HG03469 (cell line): ENCODE measurements at regions not wholly inside any gene's neighbourhood (a gene's known extent, or its start where the extent isn't known, plus 50 kb on each side); places are given as distances from the start of the nearest gene placed in this dataset.

ENCODE experiments used
- ATAC-seq: cut with Tn5 transposase; IDR thresholded peaks from one replicate; pipeline ENCODE4 v1.9.1; 2021; ENCODE audit warnings: mild to moderate bottlenecking, moderate library complexity, moderate number of reproducible peaks; ENCODE audit not compliant: unreplicated experiment

- no peak for ATAC-seq
Observed at GRCh38 chr5:73344835-73345234, 103.7 kb downstream of the FOXD1 start.

- no peak for ATAC-seq
Observed at GRCh38 chr5:73339711-73340110, 108.9 kb downstream of the FOXD1 start.

- ATAC-seq, result no peak
Observed at GRCh38 chr5:73339051-73339575, 109.5 kb downstream of the FOXD1 start.

- ATAC-seq, result no peak
Observed at GRCh38 chr5:73338256-73339050, 110.1 kb downstream of the FOXD1 start.

GRCh38 chr5:73337586-73338255 lies 110.9 kb downstream of the FOXD1 start:
- no peak for ATAC-seq

- ATAC-seq, result no peak
Observed at GRCh38 chr5:73336366-73336765, 112.2 kb downstream of the FOXD1 start.

- no peak for ATAC-seq
Observed at GRCh38 chr5:73333944-73334703, 114.5 kb downstream of the FOXD1 start.

- ATAC-seq, result no peak
Observed at GRCh38 chr5:73330613-73331012, 118.0 kb downstream of the FOXD1 start.

GRCh38 chr5:73328640-73329039 lies 119.9 kb downstream of the FOXD1 start:
- no peak for ATAC-seq

- ATAC-seq, result no peak
Observed at GRCh38 chr5:73327908-73328455, 120.6 kb downstream of the FOXD1 start.

- no peak for ATAC-seq
Observed at GRCh38 chr5:73325546-73325945, 123.0 kb downstream of the FOXD1 start.

- ATAC-seq, result no peak
Observed at GRCh38 chr5:73323466-73323865, 125.1 kb downstream of the FOXD1 start.

- ATAC-seq, result no peak
Observed at GRCh38 chr5:73322437-73323076, 126.0 kb downstream of the FOXD1 start.

- ATAC-seq, result no peak
Observed at GRCh38 chr5:73321757-73322436, 126.7 kb downstream of the FOXD1 start.

- ATAC-seq, result no peak
Observed at GRCh38 chr5:73319036-73319435, 129.5 kb downstream of the FOXD1 start.

- no peak for ATAC-seq
Observed at GRCh38 chr5:73318308-73318719, 130.3 kb downstream of the FOXD1 start.

GRCh38 chr5:73317523-73317922 lies 131.1 kb downstream of the FOXD1 start:
- no peak for ATAC-seq

GRCh38 chr5:73314395-73315257 lies 134.0 kb downstream of the FOXD1 start:
- no peak for ATAC-seq

GRCh38 chr5:73312872-73313510 lies 135.6 kb downstream of the FOXD1 start:
- ATAC-seq, result no peak
